Tibial nerve (tissue), 4 donors: ENCODE measurements at regions not wholly inside any gene's neighbourhood (a gene's known extent, or its start where the extent isn't known, plus 50 kb on each side); places are given as distances from the start of the nearest gene placed in this dataset.

ENCODE experiments used
- CTCF ChIP-seq, 5 experiments: fragments of 200-600 bp in 3 of 5; fragments of 450-650 bp in 2 of 5; sonication (generic) in 3 of 5; IDR thresholded peaks; one replicate each; pipeline ENCODE4 v1.5.1; 2016 to 2019; ENCODE audit warnings: antibody characterized with exemption in 5 of 5, mild to moderate bottlenecking in 3 of 5, moderate library complexity in 2 of 5
- EP300 ChIP-seq, 2 donors: sonication (generic); formaldehyde crosslinking; IDR thresholded peaks; one replicate each; pipeline ENCODE4 v1.6.1; 2017; ENCODE audit warnings: antibody characterized with exemption in 2 of 2, mild to moderate bottlenecking in 1 of 2

- TF ChIP-seq CTCF (IDR thresholded peaks at IDR 0.05) (no peak), EP300 (IDR thresholded peaks at IDR 0.05) (no peak)
These were observed 398.2 kb upstream of the MEF2C start for GRCh38 chr5:89281211-89281610.
